ENCODE measurements at regions not wholly inside any gene's neighbourhood (a gene's known extent, or its start where the extent isn't known, plus 50 kb on each side); places are given as distances from the start of the nearest gene placed in this dataset.

GRCh38 chr6:23016696-23017095 lies 447.3 kb downstream of the HDGFL1 start:
- TF ChIP-seq CTCF (conservative IDR thresholded peaks at IDR 0.05) (no peak), ZFX (IDR thresholded peaks at IDR 0.05) (no peak)
- H3K27ac ChIP-seq, result no peak overlapping the region

GRCh38 chr6:23021487-23021886 lies 452.1 kb downstream of the HDGFL1 start:
- no peak overlapping the region for H3K27ac ChIP-seq
- no peak for TF ChIP-seq CTCF (conservative IDR thresholded peaks at IDR 0.05)
- TF ChIP-seq ZFX (IDR thresholded peaks at IDR 0.05), result no peak

GRCh38 chr6:23027281-23027680 lies 457.9 kb downstream of the HDGFL1 start:
- TF ChIP-seq ZFX (IDR thresholded peaks at IDR 0.05), result no peak
- TF ChIP-seq CTCF (conservative IDR thresholded peaks at IDR 0.05), result no peak
- H3K27ac ChIP-seq, result no peak overlapping the region

GRCh38 chr6:23031986-23032385 lies 462.6 kb downstream of the HDGFL1 start:
- TF ChIP-seq ZFX (IDR thresholded peaks at IDR 0.05) (no peak), CTCF (conservative IDR thresholded peaks at IDR 0.05) (no peak; the same call in 1 of the 2 replicates)
- H3K27ac ChIP-seq, result no peak overlapping the region

- TF ChIP-seq ZFX (IDR thresholded peaks at IDR 0.05) (no peak), CTCF (conservative IDR thresholded peaks at IDR 0.05) (no peak)
- H3K27ac ChIP-seq, result no peak overlapping the region
Measured at GRCh38 chr6:23034926-23035325, 465.6 kb downstream of the HDGFL1 start.

GRCh38 chr6:23036406-23036983 lies 467.1 kb downstream of the HDGFL1 start:
- TF ChIP-seq CTCF (conservative IDR thresholded peaks at IDR 0.05) (no peak), ZFX (IDR thresholded peaks at IDR 0.05) (no peak)
- H3K27ac ChIP-seq, result no peak overlapping the region

- TF ChIP-seq ZFX (IDR thresholded peaks at IDR 0.05), result no peak
- TF ChIP-seq CTCF (conservative IDR thresholded peaks at IDR 0.05), result no peak
- H3K27ac ChIP-seq, result no peak overlapping the region
Measured at GRCh38 chr6:23040899-23041298, 471.5 kb downstream of the HDGFL1 start.
